IMR-90 (cell line): ENCODE measurements at regions not wholly inside any gene's neighbourhood (a gene's known extent, or its start where the extent isn't known, plus 50 kb on each side); places are given as distances from the start of the nearest gene placed in this dataset.

Experiments used
- ATAC-seq: fragments of 200-7000 bp; cut with Tn5 transposase; 2 replicates; pipeline ENCODE4 v1.9.1; 2020; ENCODE audit warnings: low read depth, mild to moderate bottlenecking, moderate library complexity
- BruUV-seq: library from RNA; stranded (reverse); fragments of 400-500 nt; replicated peaks from 2 replicates; lab custom pipeline; 2021; lab: Mats Ljungman, UMichigan
- CTCF ChIA-PET: fragments of 300-600 bp; formaldehyde crosslinking; extraction: SDS; loops from one replicate; lab custom pipeline; 2021; ENCODE audit warnings: antibody characterized with exemption; lab: Yijun Ruan, JAX
- POLR2A ChIA-PET: fragments of 300-600 bp; sonication (Branson Sonifier 250); formaldehyde crosslinking; loops from one replicate; lab custom pipeline; 2022; ENCODE audit warnings: antibody characterized with exemption; ENCODE audit not compliant: unreplicated experiment; lab: Charles Lee
- DNase-seq: peaks from one replicate; pipeline ENCODE4 v3.0.0; 2013
- H2AFZ ChIP-seq: replicated peaks from 2 replicates; pipeline ENCODE3; 2013; ENCODE audit warnings: low read length, mild to moderate bottlenecking; ENCODE audit not compliant: poor library complexity
- H2AK5ac ChIP-seq: 2 replicates; pipeline ENCODE4 v1.6.1; 2013; ENCODE audit warnings: low read depth, low read length, inconsistent platforms
- H2AK9ac ChIP-seq: replicated peaks from 2 replicates; pipeline ENCODE3; 2013; ENCODE audit warnings: mild to moderate bottlenecking, low read depth, low read length, moderate library complexity; ENCODE audit not compliant: poor library complexity
- H2BK120ac ChIP-seq: 2 replicates; pipeline ENCODE4 v1.6.1; 2013; ENCODE audit warnings: low read depth, low read length, inconsistent platforms
- H2BK15ac ChIP-seq: 3 replicates; pipeline ENCODE4 v1.6.1; 2013; ENCODE audit warnings: low read depth, low read length, inconsistent platforms
- H2BK20ac ChIP-seq: 2 replicates; pipeline ENCODE4 v1.6.1; 2013; ENCODE audit warnings: low read depth, mild to moderate bottlenecking, inconsistent platforms, low read length, moderate library complexity
- H2BK5ac ChIP-seq: 2 replicates; pipeline ENCODE4 v1.6.1; 2013; ENCODE audit warnings: mild to moderate bottlenecking, low read depth, low read length, inconsistent platforms; ENCODE audit not compliant: poor library complexity, severe bottlenecking
- H3K14ac ChIP-seq: replicated peaks from 2 replicates; pipeline ENCODE4 v1.6.1; 2013; ENCODE audit warnings: low read depth, low read length, inconsistent platforms
- H3K18ac ChIP-seq: 2 replicates; pipeline ENCODE4 v1.6.1; 2013; ENCODE audit warnings: low read depth, low read length, control low read depth
- H3K23ac ChIP-seq: 2 replicates; pipeline ENCODE4 v1.6.1; 2013; ENCODE audit warnings: low read depth, low read length, inconsistent platforms
- H3K27ac ChIP-seq: 2 replicates; pipeline ENCODE4 v1.5.1; 2013; ENCODE audit warnings: mild to moderate bottlenecking, control low read depth, low read length; ENCODE audit not compliant: insufficient read depth
- H3K27me3 ChIP-seq: 2 replicates; pipeline ENCODE4 v1.6.1; 2013; ENCODE audit warnings: low read length; ENCODE audit not compliant: control insufficient read depth, insufficient read depth
- H3K36me3 ChIP-seq: 2 replicates; pipeline ENCODE4 v1.6.1; 2013; ENCODE audit warnings: low read length, mixed read lengths; ENCODE audit not compliant: control insufficient read depth, insufficient read depth
- H3K4ac ChIP-seq: 2 replicates; pipeline ENCODE4 v1.6.1; 2013; ENCODE audit warnings: low read depth, low read length, inconsistent platforms
- H3K4me1 ChIP-seq: 2 replicates; pipeline ENCODE4 v1.6.1; 2013; ENCODE audit warnings: low read length, mixed read lengths; ENCODE audit not compliant: control insufficient read depth, insufficient read depth
- H3K4me2 ChIP-seq: 2 replicates; pipeline ENCODE4 v1.6.1; 2013; ENCODE audit warnings: low read depth, mild to moderate bottlenecking, control low read depth, low read length, moderate library complexity
- H3K4me3 ChIP-seq: 2 replicates; pipeline ENCODE4 v1.5.1; 2013; ENCODE audit warnings: low read depth, mild to moderate bottlenecking, control low read depth, low read length, moderate library complexity; ENCODE audit not compliant: insufficient read depth
- H3K56ac ChIP-seq: 2 replicates; pipeline ENCODE4 v1.6.1; 2013; ENCODE audit warnings: low read length, inconsistent platforms; ENCODE audit not compliant: insufficient read depth; ENCODE audit errors: extremely low read depth
- H3K79me1 ChIP-seq, 2 experiments: 2 replicates each; pipeline ENCODE4 v1.6.1; 2013; ENCODE audit warnings: low read length in 2 of 2, inconsistent platforms in 1 of 2, low read depth in 1 of 2
- H3K9ac ChIP-seq: 2 replicates; pipeline ENCODE4 v1.6.1; 2013; ENCODE audit warnings: low read depth, low read length, control low read depth
- H3K9me1 ChIP-seq: 2 replicates; pipeline ENCODE4 v1.6.1; 2013; ENCODE audit warnings: low read length, inconsistent platforms; ENCODE audit not compliant: insufficient read depth
- H3K9me3 ChIP-seq: 2 replicates; pipeline ENCODE4 v1.6.1; 2013; ENCODE audit warnings: low read length; ENCODE audit not compliant: control insufficient read depth, insufficient read depth
- H4K20me1 ChIP-seq: 2 replicates; pipeline ENCODE4 v1.6.1; 2013; ENCODE audit warnings: low read length, inconsistent platforms; ENCODE audit not compliant: insufficient read depth
- H4K5ac ChIP-seq: 2 replicates; pipeline ENCODE4 v1.6.1; 2013; ENCODE audit warnings: mild to moderate bottlenecking, low read depth, low read length, control low read depth
- H4K8ac ChIP-seq, 2 experiments: 2 replicates each; pipeline ENCODE4 v1.6.1; 2013; ENCODE audit warnings: low read depth in 2 of 2, low read length in 2 of 2, control low read depth in 1 of 2, inconsistent platforms in 1 of 2
- H4K91ac ChIP-seq: 2 replicates; pipeline ENCODE4 v1.6.1; 2013; ENCODE audit warnings: low read depth, low read length, inconsistent platforms; ENCODE audit not compliant: insufficient read depth
- FOS ChIP-seq: fragments of 150-350 bp; IDR thresholded peaks from 2 replicates; pipeline ENCODE4 v1.6.1; 2016; ENCODE audit warnings: low read depth, low read length
- MAFK ChIP-seq: IDR thresholded peaks from 2 replicates; pipeline ENCODE4 v1.6.1; 2012; ENCODE audit warnings: low read depth, low read length, improper control_type of control experiment
- MAZ ChIP-seq: IDR thresholded peaks from 2 replicates; pipeline ENCODE4 v1.6.1; 2012; ENCODE audit warnings: low read depth, mild to moderate bottlenecking, low read length, improper control_type of control experiment, moderate library complexity, borderline replicate concordance
- MXI1 ChIP-seq: IDR thresholded peaks from 2 replicates; pipeline ENCODE4 v1.6.1; 2012; ENCODE audit warnings: low read depth, mild to moderate bottlenecking, low read length, moderate library complexity, borderline replicate concordance
- RAD21 ChIP-seq: IDR thresholded peaks from 2 replicates; pipeline ENCODE4 v1.6.1; 2012; ENCODE audit warnings: low read length, improper control_type of control experiment
- SMC3 ChIP-seq: fragments of 150-350 bp; IDR thresholded peaks from 2 replicates; pipeline ENCODE4 v1.6.1; 2016; ENCODE audit warnings: low read depth, mild to moderate bottlenecking, antibody characterized with exemption, low read length, moderate library complexity
- WGBS, 2 experiments: methylation state at CpG; one replicate each; pipeline versions ENCODE4 v1.1.5 to v1.1.7; 2013; ENCODE audit warnings: missing lambda C conversion rate in 2 of 2; ENCODE audit not compliant: insufficient read length in 1 of 2; ENCODE audit errors: extremely low coverage in 2 of 2; 5-methylcytosine and 5-hydroxymethylcytosine counted together
- dilution Hi-C: fragments of 300-500 bp; cut with HindIII; formaldehyde crosslinking; loops from one replicate; pipeline ENCODE4 v1.14.3; 2018; ENCODE audit warnings: low sequenced_read_pairs; ENCODE audit not compliant: unreplicated experiment
- in situ Hi-C: fragments of 300-500 bp; cut with MboI; formaldehyde crosslinking; loops from 3 replicates; pipeline ENCODE4 v1.14.3; 2019; ENCODE audit warnings: low sequenced_read_pairs, inconsistent platforms, mixed read lengths
- intact Hi-C: fragments of 100-400 bp; cut with micrococcal nuclease; formaldehyde crosslinking; loops from 2 replicates; pipeline ENCODE4 v1.10.0; 2022
- TF ChIP-seq, protein P1 (sequence below): fragments of 150-350 bp; IDR thresholded peaks from 2 replicates; pipeline ENCODE4 v1.6.1; 2017; ENCODE audit warnings: mild to moderate bottlenecking, antibody characterized with exemption, low read length, low read depth

DNA sequence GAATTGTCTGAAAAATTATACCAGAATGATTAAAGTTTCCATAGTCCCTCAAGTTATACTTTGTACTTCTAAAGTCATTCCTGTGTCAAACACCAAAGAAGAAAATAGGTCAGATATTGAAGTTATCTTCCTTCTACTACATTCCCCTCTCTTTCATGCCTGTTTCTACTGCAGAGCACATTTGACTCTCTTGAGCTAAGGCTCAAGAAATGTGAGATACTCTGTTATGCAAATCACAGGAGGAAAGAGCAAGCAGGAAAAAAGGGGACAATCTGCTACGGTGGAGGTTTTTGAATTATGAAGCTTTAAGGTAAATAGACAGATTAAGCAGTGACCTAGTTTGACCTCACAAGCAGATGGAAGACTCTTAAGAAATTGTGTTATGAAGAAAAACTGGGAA lies 198.9 kb upstream of the LDB2 start:
- Histone ChIP-seq H3K9me3 (no peaks in the 10 kb centered on the region), H3K4me3 (no peak overlapping the region), H4K5ac (no peak overlapping the region), H2BK15ac (peak overlapping the region; percentile 70; the same call in 2 of the 3 replicates), H2AK9ac (no peak overlapping the region), H4K20me1 (no peaks in the 10 kb centered on the region), H3K23ac (no peak overlapping the region), H4K8ac (no peak overlapping the region), H3K27ac (no peak overlapping the region), H3K56ac (no peak overlapping the region), H3K4ac (no peak overlapping the region), H3K9ac (no peak overlapping the region), H3K27me3 (no peaks in the 10 kb centered on the region), H3K4me2 (no peak overlapping the region), H2BK5ac (no peak overlapping the region), H3K79me1 (no peaks in the 10 kb centered on the region), H3K9me1 (peaks cover 4% of the 10 kb centered on the region; the same call in 1 of the 2 replicates), H2AK5ac (no peak overlapping the region), H3K14ac (no peak overlapping the region), H3K36me3 (no peaks in the 10 kb centered on the region), H2BK120ac (0 out of 2 replicates have a peak overlapping the region, but pooled peaks have one; percentile 23), H2BK20ac (no peak overlapping the region), H3K4me1 (peaks cover 6% of the 10 kb centered on the region; the same call in 1 of the 2 replicates), H4K91ac (peak overlapping the region; percentile 34; the same call in 1 of the 2 replicates), H2AFZ (no peak overlapping the region), H3K18ac (no peak overlapping the region)
- no TSS peak for BruUV-seq
- dilution Hi-C loops (no loop called here), in situ Hi-C loops (no loop called here), intact Hi-C loops (no loop called here)
- POLR2A ChIA-PET = no interaction called here
- ATAC-seq = no peak
- CTCF ChIA-PET = no interaction called here
- TF ChIP-seq SMC3 = no peak
- TF ChIP-seq MAFK = no peak
- TF ChIP-seq FOS = no peak
- TF ChIP-seq MXI1 = no peak
- TF ChIP-seq, protein P1, sequence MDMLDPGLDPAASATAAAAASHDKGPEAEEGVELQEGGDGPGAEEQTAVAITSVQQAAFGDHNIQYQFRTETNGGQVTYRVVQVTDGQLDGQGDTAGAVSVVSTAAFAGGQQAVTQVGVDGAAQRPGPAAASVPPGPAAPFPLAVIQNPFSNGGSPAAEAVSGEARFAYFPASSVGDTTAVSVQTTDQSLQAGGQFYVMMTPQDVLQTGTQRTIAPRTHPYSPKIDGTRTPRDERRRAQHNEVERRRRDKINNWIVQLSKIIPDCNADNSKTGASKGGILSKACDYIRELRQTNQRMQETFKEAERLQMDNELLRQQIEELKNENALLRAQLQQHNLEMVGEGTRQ = no peak
- TF ChIP-seq MAZ = no peak
- no peak for TF ChIP-seq RAD21
- 33% methylated on average over 1 of the region's 1 CpG; no CpG with 5 or more reads in 1 of the 2 experiments for WGBS, 2 experiments
- DNase-seq = no peak
